Mesothelial cell of epicardium (in vitro differentiated cells): ENCODE measurements at regions not wholly inside any gene's neighbourhood (a gene's known extent, or its start where the extent isn't known, plus 50 kb on each side); places are given as distances from the start of the nearest gene placed in this dataset.

Source experiments
- DNase-seq, 2 experiments: peaks; one replicate each; pipeline ENCODE4 v3.0.0; 2021; ENCODE audit warnings: low spot score in 2 of 2; ENCODE audit not compliant: unreplicated experiment in 2 of 2
- H3K27ac Mint-ChIP-seq: 2 replicates; pipeline ENCODE4 v1.8.0; 2021; ENCODE audit warnings: mixed read lengths
- H3K27me3 Mint-ChIP-seq: 2 replicates; pipeline ENCODE4 v1.8.0; 2021; ENCODE audit warnings: low read depth, mixed read lengths
- H3K36me3 Mint-ChIP-seq: 2 replicates; pipeline ENCODE4 v1.8.0; 2021; ENCODE audit warnings: mixed read lengths
- H3K4me1 Mint-ChIP-seq: 2 replicates; pipeline ENCODE4 v1.8.0; 2021; ENCODE audit warnings: mixed read lengths
- H3K4me3 Mint-ChIP-seq: 2 replicates; pipeline ENCODE4 v1.8.0; 2021; ENCODE audit warnings: mild to moderate bottlenecking, moderate library complexity, mixed read lengths
- H3K9me3 Mint-ChIP-seq: 2 replicates; pipeline ENCODE4 v1.8.0; 2021; ENCODE audit warnings: mixed read lengths
- TF ChIP-seq, protein P1 (sequence below): fragments of 200-600 bp; sonication (generic); IDR thresholded peaks from one replicate; pipeline ENCODE4 v1.5.0; 2021; ENCODE audit warnings: antibody characterized with exemption; ENCODE audit not compliant: unreplicated experiment

DNA sequence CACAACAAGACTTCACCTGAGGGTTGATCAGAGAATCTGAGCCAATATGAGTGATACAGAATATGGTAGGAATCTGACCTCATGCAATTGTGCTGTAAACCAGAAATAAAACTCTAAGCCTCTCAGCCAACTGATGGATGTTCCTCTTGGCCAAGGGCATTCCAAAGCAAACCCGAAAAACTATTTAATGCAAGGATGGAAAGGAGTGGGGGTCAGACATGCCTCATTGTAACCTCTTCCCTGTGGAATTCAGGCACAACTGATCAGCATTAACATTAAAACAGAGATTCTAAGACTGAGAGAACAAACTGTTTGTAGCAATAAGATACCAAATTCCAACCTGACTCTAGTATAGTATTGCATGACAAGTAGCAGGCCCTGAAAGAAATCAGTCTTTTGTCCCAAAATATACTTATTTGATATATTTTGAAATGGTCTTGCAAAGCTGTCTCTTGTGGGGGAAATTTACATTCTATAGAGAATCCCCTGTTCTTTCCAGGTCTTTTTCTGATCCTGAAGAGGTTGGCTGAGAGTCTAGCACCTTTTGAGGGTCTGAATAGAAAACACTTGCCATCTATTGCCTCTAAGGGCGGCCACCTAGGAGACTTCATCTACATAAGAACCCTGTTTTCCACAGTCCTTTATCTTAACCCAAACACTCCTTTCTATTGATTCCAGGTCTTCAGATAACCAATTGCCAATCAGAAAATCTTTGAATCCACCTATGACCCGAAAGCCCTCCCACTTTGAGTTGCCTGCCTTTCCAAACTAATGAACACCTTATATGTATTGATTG, 50.4 kb upstream of the WDR11 start:
- no peak overlapping the region for H3K27ac Mint-ChIP-seq
- H3K9me3 Mint-ChIP-seq, result no peaks in the 10 kb centered on the region
- no peak for DNase-seq
- TF ChIP-seq, protein P1, sequence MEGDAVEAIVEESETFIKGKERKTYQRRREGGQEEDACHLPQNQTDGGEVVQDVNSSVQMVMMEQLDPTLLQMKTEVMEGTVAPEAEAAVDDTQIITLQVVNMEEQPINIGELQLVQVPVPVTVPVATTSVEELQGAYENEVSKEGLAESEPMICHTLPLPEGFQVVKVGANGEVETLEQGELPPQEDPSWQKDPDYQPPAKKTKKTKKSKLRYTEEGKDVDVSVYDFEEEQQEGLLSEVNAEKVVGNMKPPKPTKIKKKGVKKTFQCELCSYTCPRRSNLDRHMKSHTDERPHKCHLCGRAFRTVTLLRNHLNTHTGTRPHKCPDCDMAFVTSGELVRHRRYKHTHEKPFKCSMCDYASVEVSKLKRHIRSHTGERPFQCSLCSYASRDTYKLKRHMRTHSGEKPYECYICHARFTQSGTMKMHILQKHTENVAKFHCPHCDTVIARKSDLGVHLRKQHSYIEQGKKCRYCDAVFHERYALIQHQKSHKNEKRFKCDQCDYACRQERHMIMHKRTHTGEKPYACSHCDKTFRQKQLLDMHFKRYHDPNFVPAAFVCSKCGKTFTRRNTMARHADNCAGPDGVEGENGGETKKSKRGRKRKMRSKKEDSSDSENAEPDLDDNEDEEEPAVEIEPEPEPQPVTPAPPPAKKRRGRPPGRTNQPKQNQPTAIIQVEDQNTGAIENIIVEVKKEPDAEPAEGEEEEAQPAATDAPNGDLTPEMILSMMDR, result no peak
- H3K36me3 Mint-ChIP-seq, result no peaks in the 10 kb centered on the region
- no peak overlapping the region for H3K4me3 Mint-ChIP-seq
- H3K27me3 Mint-ChIP-seq, result peaks cover 17% of the 10 kb centered on the region
- H3K4me1 Mint-ChIP-seq, result no peaks in the 10 kb centered on the region
